D721Med (cell line): ENCODE measurements at regions not wholly inside any gene's neighbourhood (a gene's known extent, or its start where the extent isn't known, plus 50 kb on each side); places are given as distances from the start of the nearest gene placed in this dataset.
A peak's percentile ranks its signal among the peaks of the same experiment; 100 is the strongest.

Source experiments
- DNase-seq: peaks from one replicate; pipeline ENCODE4 v3.0.0; 2011; ENCODE audit warnings: low spot score; ENCODE audit not compliant: insufficient read length
- FAIRE-seq: peaks from 2 replicates; lab custom pipeline; 2011; peaks lifted over from hg19 to GRCh38; lab: Jason Lieb, UNC
- CTCF ChIP-seq: IDR thresholded peaks from 2 replicates; pipeline ENCODE4 v1.5.1; 2012; ENCODE audit warnings: mild to moderate bottlenecking, control low read depth; ENCODE audit not compliant: insufficient read depth; ENCODE audit errors: missing control alignments

DNA sequence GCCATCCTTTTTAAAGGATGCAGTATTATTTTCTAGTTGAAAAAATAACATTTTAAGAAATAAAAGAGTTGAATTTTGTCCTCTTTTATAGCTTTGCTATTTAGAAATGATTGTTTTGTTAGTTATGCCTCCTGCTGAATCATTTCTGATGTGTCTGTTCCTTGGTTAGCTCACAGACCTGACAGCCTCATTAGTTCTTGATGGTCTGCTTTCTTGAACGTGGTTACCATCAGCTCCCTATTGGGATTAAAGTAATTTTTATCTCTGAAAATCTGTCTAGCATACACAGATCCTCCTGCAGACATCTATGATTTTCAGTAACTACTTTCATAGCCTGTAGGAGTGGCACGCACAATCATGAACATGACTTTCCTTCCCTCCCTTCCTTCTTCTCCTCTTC is 447.6 kb upstream of the B3GALT2 start:
- DNase-seq (no peak), FAIRE-seq (peak; percentile 91)
- TF ChIP-seq CTCF: no peak

DNA sequence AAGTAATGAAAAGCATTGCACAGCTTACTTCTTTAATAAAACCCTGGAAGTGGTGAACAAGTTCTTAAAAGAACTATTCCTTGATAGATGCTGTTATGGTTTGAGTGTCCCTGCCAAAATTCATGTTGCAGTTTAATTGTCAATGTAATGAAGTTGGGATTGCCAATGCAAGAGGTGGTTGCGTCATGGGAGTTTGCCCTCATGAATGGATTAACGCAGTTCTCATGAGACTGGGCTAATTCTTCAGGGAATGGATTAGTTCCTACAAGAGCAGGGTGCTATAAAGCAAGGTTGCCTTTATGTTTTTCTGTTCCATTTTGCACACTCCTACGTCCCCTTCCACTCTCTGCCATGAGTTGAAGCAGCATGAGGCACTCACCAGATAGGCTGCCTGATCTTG is 446.7 kb upstream of the B3GALT2 start:
- DNase-seq (no peak), FAIRE-seq (peak; percentile 82)
- TF ChIP-seq CTCF: no peak

DNA sequence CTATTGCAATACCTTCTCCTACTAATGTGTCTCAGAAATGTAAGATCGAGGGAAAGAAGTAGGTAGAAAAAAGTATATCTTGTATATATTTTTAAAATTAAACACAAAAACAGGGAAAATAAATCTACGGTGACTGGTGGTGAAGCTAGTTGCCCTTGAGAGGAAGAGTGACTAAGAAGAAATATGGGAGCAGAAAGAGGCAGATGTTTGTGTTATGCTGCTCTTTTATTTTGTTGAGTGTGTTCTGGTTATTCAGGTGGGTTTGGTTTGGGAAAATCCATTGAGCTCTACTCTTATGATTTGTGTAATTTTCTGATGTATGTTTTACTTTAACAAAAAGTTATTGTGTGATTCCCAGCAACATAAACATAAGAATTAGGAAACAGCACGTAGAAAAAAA is 444.9 kb upstream of the B3GALT2 start:
- peak; percentile 77 for FAIRE-seq

GRCh38 chr1:193629875-193630274 is 443.5 kb upstream of the B3GALT2 start:
- TF ChIP-seq CTCF: no peak
- FAIRE-seq (no peak), DNase-seq (no peak)

More for the DNA sequence above, 444.9 kb upstream of the B3GALT2 start:
- no peak for DNase-seq
- no peak for TF ChIP-seq CTCF

DNA sequence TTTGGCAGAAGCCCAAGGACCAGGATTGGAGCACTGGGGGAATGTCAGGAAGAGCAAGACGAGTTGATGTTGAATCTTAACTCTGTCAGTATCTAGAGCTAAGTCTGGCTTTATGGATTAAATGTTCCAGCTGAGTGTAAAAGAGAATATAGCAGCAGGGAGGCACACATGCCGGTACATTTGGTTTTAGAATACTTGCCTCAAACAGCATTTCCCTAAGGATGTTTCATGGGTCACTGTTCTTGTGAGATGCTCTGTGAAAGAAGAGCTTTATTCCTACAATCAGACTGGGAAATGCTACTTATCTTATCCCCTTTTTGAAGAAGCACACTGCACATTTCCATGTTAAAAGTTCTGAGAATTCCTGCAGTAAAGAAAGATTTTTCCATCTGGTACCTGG is 440.3 kb upstream of the B3GALT2 start:
- peak; percentile 75 for FAIRE-seq
- no peak for DNase-seq
- TF ChIP-seq CTCF: no peak

DNA sequence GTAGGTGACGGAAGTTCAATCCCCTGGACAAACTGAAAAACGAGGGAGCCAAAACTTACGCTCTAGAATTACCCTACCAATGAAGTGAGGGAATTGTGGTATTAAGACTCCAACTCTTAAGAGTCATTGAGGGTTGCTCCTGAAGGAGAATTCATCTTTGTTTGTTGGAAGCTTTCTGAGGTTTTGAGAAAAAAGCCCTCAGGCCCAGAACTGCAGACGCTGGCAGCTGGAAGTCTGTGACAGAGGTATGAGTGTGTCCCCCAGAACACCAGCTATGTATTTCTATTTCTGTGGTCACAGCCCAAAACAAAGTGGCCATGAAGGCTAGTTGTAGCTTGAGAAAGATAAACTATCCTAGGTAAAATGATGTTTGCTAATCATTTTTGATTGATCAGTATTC is 438.8 kb upstream of the B3GALT2 start:
- TF ChIP-seq CTCF: no peak
- FAIRE-seq (peak; percentile 75), DNase-seq (no peak)

DNA sequence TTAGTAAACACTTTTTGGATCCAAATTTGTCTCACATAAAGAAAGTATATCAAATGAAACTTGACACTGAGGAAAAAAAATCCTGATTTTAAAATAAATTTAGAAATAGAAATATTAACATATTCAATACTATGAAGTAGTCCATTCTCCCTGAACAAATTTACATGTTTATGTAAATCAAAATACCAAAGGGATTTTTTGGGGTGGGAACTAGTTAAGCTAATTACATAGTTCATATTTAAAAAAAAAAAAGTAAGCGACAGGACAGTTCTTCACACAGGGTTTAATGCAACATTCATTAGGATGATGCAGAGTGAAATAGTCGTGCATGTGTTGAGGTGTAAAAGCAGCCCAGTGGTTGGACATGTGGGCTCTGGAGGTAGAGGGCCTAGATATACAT is 433.5 kb upstream of the B3GALT2 start:
- DNase-seq: no peak
- TF ChIP-seq CTCF: no peak
- FAIRE-seq: no peak
